ENCODE measurements at regions not wholly inside any gene's neighbourhood (a gene's known extent, or its start where the extent isn't known, plus 50 kb on each side); places are given as distances from the start of the nearest gene placed in this dataset.

DNA sequence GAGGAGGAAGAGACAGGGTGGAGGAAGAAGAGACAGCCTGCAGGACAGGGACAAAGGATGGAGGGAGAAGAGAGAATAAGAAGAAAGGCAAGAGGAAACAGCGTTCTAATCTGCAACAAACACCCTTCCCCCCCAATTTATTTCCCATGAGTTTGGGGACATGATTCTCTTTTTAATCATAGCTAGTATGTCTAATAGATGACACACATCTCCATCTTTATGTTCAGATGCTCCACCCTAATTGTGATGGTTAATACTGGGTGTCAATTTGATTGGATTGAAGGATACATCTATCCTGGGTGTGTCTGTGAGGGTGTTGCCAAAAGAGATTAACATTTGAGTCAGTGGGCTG lies 200.8 kb downstream of the VCY1B start:
- no peak for DNase-seq (ENCODE audit: low spot score in 2 of 2)
- Histone ChIP-seq H3K9me3 (no peaks in the 10 kb centered on the region), H3K4me3 (no peak overlapping the region), H3K4me1 (no peaks in the 10 kb centered on the region), H3K27me3 (no peaks in the 10 kb centered on the region), H3K27ac (no peak overlapping the region), H3K36me3 (no peaks in the 10 kb centered on the region)
- intact Hi-C loops (cut with DNase I; ENCODE audit: low total_unique reads): no loop called here
- TF ChIP-seq, protein P1, sequence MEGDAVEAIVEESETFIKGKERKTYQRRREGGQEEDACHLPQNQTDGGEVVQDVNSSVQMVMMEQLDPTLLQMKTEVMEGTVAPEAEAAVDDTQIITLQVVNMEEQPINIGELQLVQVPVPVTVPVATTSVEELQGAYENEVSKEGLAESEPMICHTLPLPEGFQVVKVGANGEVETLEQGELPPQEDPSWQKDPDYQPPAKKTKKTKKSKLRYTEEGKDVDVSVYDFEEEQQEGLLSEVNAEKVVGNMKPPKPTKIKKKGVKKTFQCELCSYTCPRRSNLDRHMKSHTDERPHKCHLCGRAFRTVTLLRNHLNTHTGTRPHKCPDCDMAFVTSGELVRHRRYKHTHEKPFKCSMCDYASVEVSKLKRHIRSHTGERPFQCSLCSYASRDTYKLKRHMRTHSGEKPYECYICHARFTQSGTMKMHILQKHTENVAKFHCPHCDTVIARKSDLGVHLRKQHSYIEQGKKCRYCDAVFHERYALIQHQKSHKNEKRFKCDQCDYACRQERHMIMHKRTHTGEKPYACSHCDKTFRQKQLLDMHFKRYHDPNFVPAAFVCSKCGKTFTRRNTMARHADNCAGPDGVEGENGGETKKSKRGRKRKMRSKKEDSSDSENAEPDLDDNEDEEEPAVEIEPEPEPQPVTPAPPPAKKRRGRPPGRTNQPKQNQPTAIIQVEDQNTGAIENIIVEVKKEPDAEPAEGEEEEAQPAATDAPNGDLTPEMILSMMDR (IDR thresholded peaks at IDR 0.05): no peak

- TF ChIP-seq POLR2AphosphoS5 (IDR thresholded peaks at IDR 0.05): no peak
Measured at GRCh38 chrY:14277029-14277428, 221.0 kb downstream of the VCY1B start.

GRCh38 chrY:14290656-14291375 lies 233.5 kb upstream of the NLGN4Y start:
- Histone ChIP-seq H3K36me3 (no peaks in the 10 kb centered on the region), H3K4me1 (no peaks in the 10 kb centered on the region), H3K4me3 (no peak overlapping the region), H3K27ac (no peak overlapping the region), H3K27me3 (no peaks in the 10 kb centered on the region), H3K9me3 (no peaks in the 10 kb centered on the region)
- no peak for DNase-seq (ENCODE audit: low spot score in 2 of 2)
- TF ChIP-seq, protein P1 (IDR thresholded peaks at IDR 0.05): no peak
- TF ChIP-seq POLR2AphosphoS5 (IDR thresholded peaks at IDR 0.05) (no peak), POLR2A (IDR thresholded peaks at IDR 0.05) (no peak)
- intact Hi-C loops (cut with DNase I; ENCODE audit: low total_unique reads): no loop called here

More at GRCh38 chrY:14277029-14277428, 221.0 kb downstream of the VCY1B start:
- H3K27me3 ChIP-seq: no peaks in the 10 kb centered on the region
- H3K4me3 ChIP-seq: no peak overlapping the region
- no peaks in the 10 kb centered on the region for H3K9me3 ChIP-seq
- no peaks in the 10 kb centered on the region for H3K36me3 ChIP-seq
- intact Hi-C loops (cut with DNase I; ENCODE audit: low total_unique reads): no loop called here
- no peaks in the 10 kb centered on the region for H3K4me1 ChIP-seq
- DNase-seq (ENCODE audit: low spot score in 2 of 2): no peak
- no peak overlapping the region for H3K27ac ChIP-seq

GRCh38 chrY:14292382-14292781 lies 231.9 kb upstream of the NLGN4Y start:
- Histone ChIP-seq H3K27me3 (no peaks in the 10 kb centered on the region), H3K36me3 (no peaks in the 10 kb centered on the region), H3K27ac (no peak overlapping the region), H3K4me3 (no peak overlapping the region), H3K9me3 (no peaks in the 10 kb centered on the region), H3K4me1 (no peaks in the 10 kb centered on the region)
- intact Hi-C loops (cut with DNase I; ENCODE audit: low total_unique reads): no loop called here
- no peak for DNase-seq (ENCODE audit: low spot score in 2 of 2)
- TF ChIP-seq POLR2A (IDR thresholded peaks at IDR 0.05) (no peak), POLR2AphosphoS5 (IDR thresholded peaks at IDR 0.05) (no peak)
- TF ChIP-seq, protein P1 (IDR thresholded peaks at IDR 0.05): no peak

DNA sequence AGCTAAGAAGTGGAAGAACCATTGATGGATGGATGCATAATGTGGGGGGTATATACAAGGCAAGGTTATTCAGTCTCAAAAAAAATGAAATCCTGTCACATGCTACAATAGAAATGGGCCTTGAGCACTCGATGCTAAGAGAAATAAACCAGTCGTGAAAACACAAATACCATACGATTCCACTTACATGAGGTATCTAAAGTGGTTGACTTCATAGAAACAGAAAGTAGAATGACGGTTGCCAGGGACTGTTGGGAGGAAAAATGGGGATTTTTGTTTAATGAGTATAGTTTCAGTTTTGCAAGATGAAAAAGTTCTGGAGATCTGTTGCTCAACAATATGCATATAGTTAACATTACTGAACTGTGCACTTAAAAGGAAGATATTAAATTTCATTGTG lies 223.6 kb upstream of the NLGN4Y start:
- no peak overlapping the region for H3K27ac ChIP-seq
- H3K36me3 ChIP-seq: no peaks in the 10 kb centered on the region
- TF ChIP-seq POLR2A (IDR thresholded peaks at IDR 0.05) (no peak), POLR2AphosphoS5 (IDR thresholded peaks at IDR 0.05) (no peak)
- TF ChIP-seq, protein P1 (IDR thresholded peaks at IDR 0.05): no peak
- no peak for DNase-seq (ENCODE audit: low spot score in 2 of 2)
- no peaks in the 10 kb centered on the region for H3K9me3 ChIP-seq
- no peak overlapping the region for H3K4me3 ChIP-seq
- intact Hi-C loops (cut with DNase I; ENCODE audit: low total_unique reads): no loop called here
- no peaks in the 10 kb centered on the region for H3K27me3 ChIP-seq
- no peaks in the 10 kb centered on the region for H3K4me1 ChIP-seq

GRCh38 chrY:14301552-14301951 lies 222.8 kb upstream of the NLGN4Y start:
- intact Hi-C loops (cut with DNase I; ENCODE audit: low total_unique reads): no loop called here
- DNase-seq (ENCODE audit: low spot score in 2 of 2): no peak
- Histone ChIP-seq H3K9me3 (no peaks in the 10 kb centered on the region), H3K4me1 (no peaks in the 10 kb centered on the region), H3K27ac (no peak overlapping the region), H3K36me3 (no peaks in the 10 kb centered on the region), H3K4me3 (no peak overlapping the region), H3K27me3 (no peaks in the 10 kb centered on the region)
- TF ChIP-seq, protein P1 (IDR thresholded peaks at IDR 0.05): no peak
- TF ChIP-seq POLR2A (IDR thresholded peaks at IDR 0.05) (no peak), POLR2AphosphoS5 (IDR thresholded peaks at IDR 0.05) (no peak)

Data from breast epithelium (tissue), 4 donors.